H9 (cell line): ENCODE measurements at regions not wholly inside any gene's neighbourhood (a gene's known extent, or its start where the extent isn't known, plus 50 kb on each side); places are given as distances from the start of the nearest gene placed in this dataset.

Experiments
- DNase-seq: peaks from one replicate; pipeline ENCODE4 v3.0.0-alpha.2; 2017
- H2AFZ ChIP-seq: one replicate; pipeline ENCODE4 v1.6.1; 2013; ENCODE audit warnings: mild to moderate bottlenecking, low read length, control low read depth, moderate library complexity
- H2AK5ac ChIP-seq: 2 replicates; pipeline ENCODE4 v1.6.1; 2013; ENCODE audit warnings: low read length, control low read depth, mixed read lengths; ENCODE audit not compliant: insufficient read length
- H2BK120ac ChIP-seq: one replicate; pipeline ENCODE4 v1.6.1; 2013; ENCODE audit warnings: low read depth, mild to moderate bottlenecking, low read length, control low read depth, inconsistent platforms; ENCODE audit not compliant: poor library complexity, severe bottlenecking
- H2BK12ac ChIP-seq: 2 replicates; pipeline ENCODE4 v1.6.1; 2013; ENCODE audit warnings: low read length, control low read depth, mixed read lengths, low read depth; ENCODE audit not compliant: insufficient read length
- H2BK15ac ChIP-seq: 2 replicates; pipeline ENCODE4 v1.6.1; 2013; ENCODE audit warnings: low read depth, low read length, control low read depth
- H2BK20ac ChIP-seq: one replicate; pipeline ENCODE4 v1.6.1; 2013; ENCODE audit warnings: low read depth, mild to moderate bottlenecking, low read length, control low read depth, inconsistent platforms; ENCODE audit not compliant: poor library complexity, severe bottlenecking
- H2BK5ac ChIP-seq: 2 replicates; pipeline ENCODE4 v1.6.1; 2013; ENCODE audit warnings: low read length, control low read depth, mixed read lengths; ENCODE audit not compliant: insufficient read length
- H3K14ac ChIP-seq: 2 replicates; pipeline ENCODE4 v1.6.1; 2013; ENCODE audit warnings: low read length, control low read depth; ENCODE audit not compliant: insufficient read depth
- H3K18ac ChIP-seq: 2 replicates; pipeline ENCODE4 v1.6.1; 2013; ENCODE audit warnings: low read depth, mild to moderate bottlenecking, mixed read lengths, low read length, control low read depth; ENCODE audit not compliant: insufficient read length
- H3K23ac ChIP-seq: 2 replicates; pipeline ENCODE4 v1.6.1; 2013; ENCODE audit warnings: low read length, control low read depth, mixed read lengths, low read depth; ENCODE audit not compliant: insufficient read length
- H3K23me2 ChIP-seq: 2 replicates; pipeline ENCODE4 v1.6.1; 2013; ENCODE audit warnings: low read depth, mild to moderate bottlenecking, mixed read lengths, low read length, control low read depth; ENCODE audit not compliant: insufficient read length, poor library complexity, severe bottlenecking
- H3K27ac ChIP-seq: 2 replicates; pipeline ENCODE4 v1.5.1; 2013; ENCODE audit warnings: low read length, control low read depth, mixed read lengths, low read depth; ENCODE audit not compliant: insufficient read length
- H3K27me3 ChIP-seq: 2 replicates; pipeline ENCODE4 v1.6.1; 2013; ENCODE audit warnings: low read length, control low read depth, inconsistent platforms; ENCODE audit not compliant: insufficient read depth
- H3K4ac ChIP-seq: 2 replicates; pipeline ENCODE4 v1.6.1; 2013; ENCODE audit warnings: low read depth, mild to moderate bottlenecking, control low read depth, inconsistent platforms, low read length, moderate library complexity
- H3K4me1 ChIP-seq: 2 replicates; pipeline ENCODE4 v1.6.1; 2013; ENCODE audit warnings: low read length, control low read depth, inconsistent platforms; ENCODE audit not compliant: insufficient read depth
- H3K4me2 ChIP-seq: 2 replicates; pipeline ENCODE4 v1.6.1; 2013; ENCODE audit warnings: low read length, control low read depth, mixed read lengths; ENCODE audit not compliant: insufficient read length, insufficient read depth
- H3K56ac ChIP-seq: 2 replicates; pipeline ENCODE4 v1.6.1; 2013; ENCODE audit warnings: low read depth, mild to moderate bottlenecking, mixed read lengths, low read length, control low read depth; ENCODE audit not compliant: insufficient read length
- H3K79me1 ChIP-seq: 2 replicates; pipeline ENCODE4 v1.6.1; 2013; ENCODE audit warnings: low read depth, mild to moderate bottlenecking, moderate library complexity, low read length, control low read depth, inconsistent platforms; ENCODE audit not compliant: insufficient read depth, poor library complexity, severe bottlenecking
- H3K79me2 ChIP-seq: 2 replicates; pipeline ENCODE4 v1.6.1; 2013; ENCODE audit warnings: low read length, control low read depth, inconsistent platforms; ENCODE audit not compliant: insufficient read depth
- H3K9ac ChIP-seq: 2 replicates; pipeline ENCODE4 v1.6.1; 2013; ENCODE audit warnings: low read length, control low read depth, mixed read lengths; ENCODE audit not compliant: insufficient read length; ENCODE audit errors: extremely low read depth
- H3K9me3 ChIP-seq: one replicate; pipeline ENCODE4 v1.6.1; 2013; ENCODE audit warnings: low read depth, low read length, inconsistent platforms; ENCODE audit not compliant: control insufficient read depth
- H3T11ph ChIP-seq: one replicate; pipeline ENCODE4 v1.6.1; 2013; ENCODE audit warnings: mild to moderate bottlenecking, low read length, control low read depth, inconsistent platforms
- H4K20me1 ChIP-seq: one replicate; pipeline ENCODE4 v1.6.1; 2013; ENCODE audit not compliant: control insufficient read depth, insufficient read length, insufficient read depth
- H4K5ac ChIP-seq: 2 replicates; pipeline ENCODE4 v1.6.1; 2013; ENCODE audit warnings: low read depth, mild to moderate bottlenecking, mixed read lengths, low read length, control low read depth; ENCODE audit not compliant: insufficient read length
- H4K8ac ChIP-seq: replicated peaks from 2 replicates; pipeline ENCODE4 v1.6.1; 2013; ENCODE audit warnings: low read length, control low read depth, mixed read lengths, low read depth; ENCODE audit not compliant: insufficient read length
- H4K91ac ChIP-seq: 2 replicates; pipeline ENCODE4 v1.6.1; 2013; ENCODE audit warnings: low read depth, mild to moderate bottlenecking, moderate library complexity, mixed read lengths, low read length, control low read depth; ENCODE audit not compliant: insufficient read length
- H3K27ac Mint-ChIP-seq, 3 experiments: 2 replicates in 2 of 3; 3 replicates in 1 of 3; pipeline ENCODE4 v1.8.0; 2020 to 2021; ENCODE audit warnings: mixed read lengths in 3 of 3, mild to moderate bottlenecking in 1 of 3, moderate library complexity in 1 of 3
- H3K27me3 Mint-ChIP-seq: 2 replicates; pipeline ENCODE4 v1.8.0; 2021; ENCODE audit warnings: low read depth, mild to moderate bottlenecking, moderate library complexity, mixed read lengths
- H3K36me3 Mint-ChIP-seq, 3 experiments: 2 replicates in 2 of 3; 3 replicates in 1 of 3; pipeline ENCODE4 v1.8.0; 2020 to 2021; ENCODE audit warnings: low read depth in 3 of 3, mixed read lengths in 3 of 3; ENCODE audit not compliant: insufficient read depth in 1 of 3
- H3K4me1 Mint-ChIP-seq, 2 experiments: 2 replicates each; pipeline ENCODE4 v1.8.0; 2020; ENCODE audit warnings: mixed read lengths in 2 of 2
- H3K4me3 Mint-ChIP-seq, 2 experiments: 2 replicates in 1 of 2; 3 replicates in 1 of 2; pipeline ENCODE4 v1.8.0; 2020 to 2021; ENCODE audit warnings: mild to moderate bottlenecking in 2 of 2, mixed read lengths in 2 of 2, moderate library complexity in 1 of 2
- H3K9me3 Mint-ChIP-seq, 2 experiments: 2 replicates in 1 of 2; 3 replicates in 1 of 2; pipeline ENCODE4 v1.8.0; 2020; ENCODE audit warnings: mild to moderate bottlenecking in 2 of 2, mixed read lengths in 2 of 2, moderate library complexity in 1 of 2
- CTCF ChIP-seq: fragments of 200-600 bp; sonication (generic); conservative IDR thresholded peaks from 3 replicates; pipeline ENCODE4 v1.8.0; 2021; ENCODE audit warnings: antibody characterized with exemption, mild to moderate bottlenecking
- WGBS: extraction: QIAGEN DNeasy Blood & Tissue Kit; methylation state at CpG from one replicate; pipeline ENCODE4 v1.1.7; 2013; ENCODE audit warnings: missing lambda C conversion rate, low lambda C conversion rate, mixed read lengths; ENCODE audit not compliant: insufficient read length; ENCODE audit errors: extremely low coverage; 5-methylcytosine and 5-hydroxymethylcytosine counted together

DNA sequence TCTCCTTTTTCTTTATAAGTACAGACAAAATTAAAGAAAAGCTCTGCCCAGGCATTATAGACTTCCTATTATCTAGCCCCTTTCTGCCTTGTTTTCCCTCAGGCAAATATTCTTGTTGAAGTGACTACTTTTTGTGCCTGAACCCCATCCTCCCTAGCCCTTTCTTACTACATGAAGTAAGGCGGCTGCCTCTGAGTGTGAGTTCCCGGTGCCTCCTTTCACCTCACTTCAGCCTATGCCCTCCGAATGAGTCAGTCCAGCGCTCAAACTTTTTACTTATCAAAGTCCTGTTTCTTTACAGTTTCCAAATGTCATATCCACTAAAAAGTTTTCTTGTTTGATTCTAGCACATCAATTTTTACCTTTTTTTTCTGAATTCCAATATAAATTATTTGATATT lies 778.3 kb upstream of the NRXN1 start:
- WGBS: no CpG with 5 or more reads among the region's 4 CpGs
- Histone ChIP-seq H2AK5ac (no peak overlapping the region), H3K27me3 (no peaks in the 10 kb centered on the region), H3K18ac (no peak overlapping the region), H3K79me2 (no peaks in the 10 kb centered on the region), H2BK12ac (no peak overlapping the region), H3K4me1 (no peaks in the 10 kb centered on the region), H4K8ac (no peak overlapping the region), H3T11ph (no peak overlapping the region), H3K4me2 (no peak overlapping the region), H3K27ac (no peak overlapping the region), H3K9me3 (no peaks in the 10 kb centered on the region), H2BK5ac (no peak overlapping the region), H2BK20ac (no peak overlapping the region), H3K79me1 (no peaks in the 10 kb centered on the region), H4K20me1 (no peaks in the 10 kb centered on the region), H2AFZ (no peak overlapping the region), H3K9ac (no peak overlapping the region), H3K14ac (no peak overlapping the region), H3K23me2 (no peaks in the 10 kb centered on the region), H3K56ac (no peak overlapping the region), H2BK120ac (no peak overlapping the region), H3K4ac (no peak overlapping the region), H4K91ac (no peak overlapping the region), H2BK15ac (no peak overlapping the region), H4K5ac (no peak overlapping the region), H3K23ac (no peak overlapping the region)
- no peaks in the 10 kb centered on the region for H3K27me3 Mint-ChIP-seq
- H3K4me3 Mint-ChIP-seq: no peak overlapping the region
- peaks cover 0 to 2% of the 10 kb centered on the region in 2 experiments; a peak in 2 of 5 replicates for H3K9me3 Mint-ChIP-seq
- no peaks in the 10 kb centered on the region for H3K4me1 Mint-ChIP-seq
- no peak for DNase-seq
- H3K27ac Mint-ChIP-seq: 0 out of 7 replicates have a peak overlapping the region, but pooled peaks of 1 of the 3 experiments have one; percentile 57
- no peaks in the 10 kb centered on the region for H3K36me3 Mint-ChIP-seq
- no peak for TF ChIP-seq CTCF
